B cell (primary cell): ENCODE measurements at regions not wholly inside any gene's neighbourhood (a gene's known extent, or its start where the extent isn't known, plus 50 kb on each side); places are given as distances from the start of the nearest gene placed in this dataset.

Experiments used
- ATAC-seq: fragments of 200-7000 bp; cut with Tn5 transposase; one replicate; pipeline ENCODE4 v1.10.0; 2021; ENCODE audit warnings: low read depth, mild to moderate bottlenecking, moderate number of reproducible peaks, moderate library complexity
- CTCF ChIA-PET: fragments of 350-600 bp; sonication (Branson Sonifier 250); formaldehyde crosslinking; loops from one replicate; lab custom pipeline; 2021; ENCODE audit warnings: antibody characterized with exemption, inconsistent platforms; lab: Charles Lee
- POLR2A ChIA-PET: fragments of 350-600 bp; sonication (Branson Sonifier 250); formaldehyde crosslinking; loops from one replicate; lab custom pipeline; 2021; ENCODE audit warnings: antibody characterized with exemption; lab: Charles Lee
- DNase-seq: peaks from one replicate; pipeline ENCODE4 v3.0.0; 2013
- H2AFZ ChIP-seq: 2 replicates; pipeline ENCODE4 v1.6.1; 2012; ENCODE audit warnings: mild to moderate bottlenecking, low read depth, low read length; ENCODE audit not compliant: insufficient read depth, poor library complexity, severe bottlenecking
- H3K27ac ChIP-seq, 2 donors: 1 replicate in 1 of 2; 2 replicates in 1 of 2; pipeline ENCODE4 v1.5.1; 2012 to 2013; ENCODE audit warnings: low read length in 2 of 2, mild to moderate bottlenecking in 2 of 2, moderate library complexity in 1 of 2
- H3K27me3 ChIP-seq, 4 experiments: fragments of 200-600 bp in 1 of 4; sonication (generic) in 1 of 4; replicated peaks in 1 of 4; 1 replicate in 2 of 4; 2 replicates in 2 of 4; pipeline versions ENCODE4 v1.6.1 to v1.7.0; 2013 to 2016; ENCODE audit warnings: low read length in 3 of 4, mild to moderate bottlenecking in 2 of 4, mixed read lengths in 1 of 4, moderate library complexity in 1 of 4; ENCODE audit not compliant: insufficient read depth in 4 of 4, control insufficient read depth in 3 of 4; ENCODE audit errors: control extremely low read depth in 1 of 4
- H3K36me3 ChIP-seq, 2 experiments: replicated peaks in 1 of 2; 1 replicate in 1 of 2; 2 replicates in 1 of 2; pipeline versions ENCODE4 v1.6.1 to v1.7.1; 2013; ENCODE audit warnings: low read length in 1 of 2; ENCODE audit not compliant: insufficient read depth in 2 of 2, control insufficient read depth in 1 of 2; ENCODE audit errors: control extremely low read depth in 1 of 2, extremely low read depth in 1 of 2
- H3K4me1 ChIP-seq, 2 donors: fragments of 200-600 bp in 1 of 2; sonication (generic) in 1 of 2; 1 replicate in 1 of 2; 2 replicates in 1 of 2; pipeline versions ENCODE4 v1.5.1 to v1.6.1; 2013 to 2017; ENCODE audit warnings: low read length in 2 of 2; ENCODE audit not compliant: control insufficient read depth in 2 of 2, insufficient read depth in 2 of 2
- H3K4me2 ChIP-seq: replicated peaks from 2 replicates; pipeline ENCODE3; 2012; ENCODE audit warnings: mild to moderate bottlenecking, low read depth, low read length; ENCODE audit not compliant: poor library complexity, severe bottlenecking
- H3K4me3 ChIP-seq, 5 experiments: fragments of 200-600 bp in 1 of 5; sonication (generic) in 1 of 5; 1 replicate in 3 of 5; 2 replicates in 2 of 5; pipeline versions ENCODE4 v1.5.1 to v1.7.0; 2011 to 2016; ENCODE audit warnings: low read length in 4 of 5, mild to moderate bottlenecking in 4 of 5, low read depth in 2 of 5, control low read depth in 1 of 5, moderate library complexity in 1 of 5; ENCODE audit not compliant: insufficient read depth in 1 of 5; ENCODE audit errors: control extremely low read depth in 1 of 5, extremely low read depth in 1 of 5
- H3K79me2 ChIP-seq: fragments of 200-600 bp; sonication (generic); one replicate; pipeline ENCODE4 v1.6.0; 2016; ENCODE audit warnings: low read length; ENCODE audit not compliant: control insufficient read depth, insufficient read depth
- H3K9ac ChIP-seq: fragments of 200-600 bp; sonication (generic); 2 replicates; pipeline ENCODE4 v1.6.1; 2017; ENCODE audit warnings: mild to moderate bottlenecking, low read length, moderate library complexity
- H3K9me3 ChIP-seq, 3 donors: one replicate each; pipeline versions ENCODE4 v1.6.1 to v1.7.1; 2013; ENCODE audit warnings: low read length in 2 of 3; ENCODE audit not compliant: control insufficient read depth in 2 of 3, insufficient read depth in 1 of 3; ENCODE audit errors: control extremely low read depth in 1 of 3
- H4K20me1 ChIP-seq: 2 replicates; pipeline ENCODE4 v1.6.0; 2012; ENCODE audit warnings: mild to moderate bottlenecking, low read length; ENCODE audit not compliant: insufficient read depth, control insufficient read depth, poor library complexity, severe bottlenecking
- H3K27ac Mint-ChIP-seq: one replicate; pipeline ENCODE4 v1.8.0; 2021; ENCODE audit warnings: mixed read lengths
- H3K27me3 Mint-ChIP-seq: one replicate; pipeline ENCODE4 v1.8.0; 2021; ENCODE audit warnings: mixed read lengths
- H3K4me1 Mint-ChIP-seq: one replicate; pipeline ENCODE4 v1.8.0; 2021; ENCODE audit warnings: mixed read lengths
- H3K4me3 Mint-ChIP-seq: one replicate; pipeline ENCODE4 v1.8.0; 2021; ENCODE audit warnings: mixed read lengths
- H3K9me3 Mint-ChIP-seq: one replicate; pipeline ENCODE4 v1.8.0; 2022; ENCODE audit warnings: mixed read lengths; ENCODE audit not compliant: insufficient read depth
- CTCF ChIP-seq: fragments of 200-600 bp; IDR thresholded peaks from one replicate; pipeline ENCODE4 v1.8.0; 2022; ENCODE audit warnings: antibody characterized with exemption, mild to moderate bottlenecking
- EZH2 ChIP-seq: IDR thresholded peaks from 2 replicates; pipeline ENCODE4 v1.6.1; 2012; ENCODE audit warnings: borderline replicate concordance, low read depth, mild to moderate bottlenecking, moderate library complexity, low read length; ENCODE audit not compliant: insufficient read depth, poor library complexity, severe bottlenecking
- WGBS: methylation state at CpG from one replicate; pipeline ENCODE4 v1.1.5; 2013; ENCODE audit warnings: missing lambda C conversion rate; ENCODE audit not compliant: insufficient coverage; 5-methylcytosine and 5-hydroxymethylcytosine counted together
- intact Hi-C: fragments of 100-400 bp; cut with micrococcal nuclease; formaldehyde crosslinking; loops from one replicate; pipeline ENCODE4 v1.10.0; 2022

- Mint-ChIP-seq H3K9me3 (no peaks in the 10 kb centered on the region), H3K4me1 (no peaks in the 10 kb centered on the region), H3K4me3 (no peak overlapping the region), H3K27me3 (no peaks in the 10 kb centered on the region), H3K27ac (no peak overlapping the region)
- Histone ChIP-seq H2AFZ (no peak overlapping the region), H3K36me3 (no peaks in the 10 kb centered on the region), H4K20me1 (no peaks in the 10 kb centered on the region), H3K9me3 (no peaks in the 10 kb centered on the region), H3K27me3 (no peaks in the 10 kb centered on the region), H3K4me2 (no peak overlapping the region), H3K4me3 (no peak overlapping the region), H3K4me1 (no peaks in the 10 kb centered on the region), H3K79me2 (no peaks in the 10 kb centered on the region), H3K9ac (no peak overlapping the region), H3K27ac (no peak overlapping the region)
- ATAC-seq (no peak), DNase-seq (no peak)
- intact Hi-C loops = no loop called here
- CTCF ChIA-PET = no interaction called here
- POLR2A ChIA-PET = no interaction called here
- WGBS = 88% methylated on average over 1 of the region's 3 CpGs
- TF ChIP-seq CTCF = no peak
- TF ChIP-seq EZH2 = no peak
These were observed 261.1 kb downstream of the HDGFL1 start for GRCh38 chr6:22830463-22830862.

GRCh38 chr6:22833191-22833590, 263.8 kb downstream of the HDGFL1 start:
- 83% methylated on average over 2 of the region's 3 CpGs for WGBS
- no peak overlapping the region for H3K9ac ChIP-seq

More at GRCh38 chr6:22833191-22833590, 263.8 kb downstream of the HDGFL1 start:
- Mint-ChIP-seq H3K27me3 (no peaks in the 10 kb centered on the region), H3K27ac (no peak overlapping the region), H3K9me3 (no peaks in the 10 kb centered on the region), H3K4me3 (no peak overlapping the region), H3K4me1 (no peaks in the 10 kb centered on the region)
- Histone ChIP-seq H3K79me2 (no peaks in the 10 kb centered on the region), H3K36me3 (no peaks in the 10 kb centered on the region), H3K9me3 (peaks cover 0 to under 1% (median 0%) of the 10 kb centered on the region in 3 donors), H3K27me3 (no peaks in the 10 kb centered on the region), H3K4me1 (no peaks in the 10 kb centered on the region), H3K4me2 (no peak overlapping the region), H4K20me1 (no peaks in the 10 kb centered on the region), H3K4me3 (no peak overlapping the region), H2AFZ (no peak overlapping the region), H3K27ac (no peak overlapping the region)
- no peak for ATAC-seq
- no peak for DNase-seq
- CTCF ChIA-PET = no interaction called here
- intact Hi-C loops = no loop called here
- TF ChIP-seq EZH2 (no peak), CTCF (no peak)
- POLR2A ChIA-PET = no interaction called here
